ENCODE measurements at regions not wholly inside any gene's neighbourhood (a gene's known extent, or its start where the extent isn't known, plus 50 kb on each side); places are given as distances from the start of the nearest gene placed in this dataset.
A peak's percentile ranks its signal among the peaks of the same experiment; 100 is the strongest.

DNA sequence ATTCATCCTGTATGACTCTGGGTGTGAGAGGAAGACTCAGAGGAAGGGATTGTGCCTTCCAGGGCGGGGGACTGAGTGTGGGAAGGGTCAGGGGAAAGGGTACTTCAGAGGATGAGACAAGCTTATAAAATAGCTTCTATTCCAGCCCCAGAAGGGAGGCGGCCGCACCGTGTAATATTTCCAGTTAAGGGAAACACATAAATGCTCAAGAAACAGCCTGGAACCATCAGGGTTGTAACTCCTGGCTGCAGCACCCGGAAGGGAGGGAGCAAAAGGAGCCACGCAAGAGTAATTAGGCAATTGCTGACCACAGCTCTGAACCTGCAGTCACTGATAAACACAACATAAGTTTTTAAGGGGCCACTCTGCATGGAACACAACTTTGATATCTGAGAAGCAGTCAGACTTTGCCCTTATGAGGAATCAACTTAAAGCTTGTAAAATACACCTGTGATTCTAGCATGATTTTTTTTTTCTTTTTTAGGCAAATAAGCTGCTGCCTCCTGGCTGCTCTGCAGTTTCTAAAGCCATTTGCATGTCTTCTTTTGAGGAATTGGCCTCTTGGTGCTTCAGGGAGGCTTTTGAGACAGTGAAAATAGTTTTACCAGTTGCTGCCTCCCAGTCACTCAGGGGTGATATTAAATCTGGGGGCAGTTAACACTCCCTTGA, 382.7 kb downstream of the ENC1 start:
- no peaks in the 10 kb centered on the region for H3K36me3 ChIP-seq (ENCODE audit: insufficient read depth)
- peak overlapping the region; percentile 36 for H3K4me2 ChIP-seq
- peak; percentile 30 for DNase-seq (ENCODE audit: low spot score)
- no peaks in the 10 kb centered on the region for H4K20me1 ChIP-seq (replicated peaks; ENCODE audit: insufficient read depth)
- no peaks in the 10 kb centered on the region for H3K79me2 ChIP-seq (replicated peaks; ENCODE audit: insufficient read depth)
- peaks cover 25% of the 10 kb centered on the region for H3K4me1 ChIP-seq (ENCODE audit: insufficient read depth)
- H3K4me1 Mint-ChIP-seq, result peaks cover 41% of the 10 kb centered on the region
- H3K27ac Mint-ChIP-seq, result peak overlapping the region; percentile 90; the same call in 1 of the 2 replicates
- no peaks in the 10 kb centered on the region for H3K36me3 Mint-ChIP-seq (ENCODE audit: low read depth)
- peak overlapping the region; percentile 46 for H3K27ac ChIP-seq (ENCODE audit: low read depth)
- H3F3A ChIP-seq (replicated peaks; ENCODE audit: low read depth), result no peaks in the 10 kb centered on the region
- peak overlapping the region; percentile 87 for H2AFZ ChIP-seq
- no peak overlapping the region; the same call in 1 of the 2 replicates for H3K4me3 ChIP-seq
- TF ChIP-seq JUNB (IDR thresholded peaks at IDR 0.05; ENCODE audit: unreplicated experiment) (no peak), EZH2 (IDR thresholded peaks at IDR 0.05; ENCODE audit: low read depth, unreplicated experiment) (no peak), NANOG (IDR thresholded peaks at IDR 0.05; ENCODE audit: borderline replicate concordance) (no peak), POLR2AphosphoS5 (IDR thresholded peaks at IDR 0.05; ENCODE audit: low read depth) (no peak), EZH2phosphoT487 (IDR thresholded peaks at IDR 0.05; ENCODE audit: unreplicated experiment) (no peak), ZNF114 (CRISPR knock-in tag; IDR thresholded peaks at IDR 0.05) (no peak), ZNF331 (CRISPR knock-in tag; IDR thresholded peaks at IDR 0.05; ENCODE audit: low read depth) (no peak)
- TF ChIP-seq, protein P1, sequence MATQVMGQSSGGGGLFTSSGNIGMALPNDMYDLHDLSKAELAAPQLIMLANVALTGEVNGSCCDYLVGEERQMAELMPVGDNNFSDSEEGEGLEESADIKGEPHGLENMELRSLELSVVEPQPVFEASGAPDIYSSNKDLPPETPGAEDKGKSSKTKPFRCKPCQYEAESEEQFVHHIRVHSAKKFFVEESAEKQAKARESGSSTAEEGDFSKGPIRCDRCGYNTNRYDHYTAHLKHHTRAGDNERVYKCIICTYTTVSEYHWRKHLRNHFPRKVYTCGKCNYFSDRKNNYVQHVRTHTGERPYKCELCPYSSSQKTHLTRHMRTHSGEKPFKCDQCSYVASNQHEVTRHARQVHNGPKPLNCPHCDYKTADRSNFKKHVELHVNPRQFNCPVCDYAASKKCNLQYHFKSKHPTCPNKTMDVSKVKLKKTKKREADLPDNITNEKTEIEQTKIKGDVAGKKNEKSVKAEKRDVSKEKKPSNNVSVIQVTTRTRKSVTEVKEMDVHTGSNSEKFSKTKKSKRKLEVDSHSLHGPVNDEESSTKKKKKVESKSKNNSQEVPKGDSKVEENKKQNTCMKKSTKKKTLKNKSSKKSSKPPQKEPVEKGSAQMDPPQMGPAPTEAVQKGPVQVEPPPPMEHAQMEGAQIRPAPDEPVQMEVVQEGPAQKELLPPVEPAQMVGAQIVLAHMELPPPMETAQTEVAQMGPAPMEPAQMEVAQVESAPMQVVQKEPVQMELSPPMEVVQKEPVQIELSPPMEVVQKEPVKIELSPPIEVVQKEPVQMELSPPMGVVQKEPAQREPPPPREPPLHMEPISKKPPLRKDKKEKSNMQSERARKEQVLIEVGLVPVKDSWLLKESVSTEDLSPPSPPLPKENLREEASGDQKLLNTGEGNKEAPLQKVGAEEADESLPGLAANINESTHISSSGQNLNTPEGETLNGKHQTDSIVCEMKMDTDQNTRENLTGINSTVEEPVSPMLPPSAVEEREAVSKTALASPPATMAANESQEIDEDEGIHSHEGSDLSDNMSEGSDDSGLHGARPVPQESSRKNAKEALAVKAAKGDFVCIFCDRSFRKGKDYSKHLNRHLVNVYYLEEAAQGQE (IDR thresholded peaks at IDR 0.05; ENCODE audit: unreplicated experiment), result no peak
- TF ChIP-seq, protein P2, sequence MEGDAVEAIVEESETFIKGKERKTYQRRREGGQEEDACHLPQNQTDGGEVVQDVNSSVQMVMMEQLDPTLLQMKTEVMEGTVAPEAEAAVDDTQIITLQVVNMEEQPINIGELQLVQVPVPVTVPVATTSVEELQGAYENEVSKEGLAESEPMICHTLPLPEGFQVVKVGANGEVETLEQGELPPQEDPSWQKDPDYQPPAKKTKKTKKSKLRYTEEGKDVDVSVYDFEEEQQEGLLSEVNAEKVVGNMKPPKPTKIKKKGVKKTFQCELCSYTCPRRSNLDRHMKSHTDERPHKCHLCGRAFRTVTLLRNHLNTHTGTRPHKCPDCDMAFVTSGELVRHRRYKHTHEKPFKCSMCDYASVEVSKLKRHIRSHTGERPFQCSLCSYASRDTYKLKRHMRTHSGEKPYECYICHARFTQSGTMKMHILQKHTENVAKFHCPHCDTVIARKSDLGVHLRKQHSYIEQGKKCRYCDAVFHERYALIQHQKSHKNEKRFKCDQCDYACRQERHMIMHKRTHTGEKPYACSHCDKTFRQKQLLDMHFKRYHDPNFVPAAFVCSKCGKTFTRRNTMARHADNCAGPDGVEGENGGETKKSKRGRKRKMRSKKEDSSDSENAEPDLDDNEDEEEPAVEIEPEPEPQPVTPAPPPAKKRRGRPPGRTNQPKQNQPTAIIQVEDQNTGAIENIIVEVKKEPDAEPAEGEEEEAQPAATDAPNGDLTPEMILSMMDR (conservative IDR thresholded peaks at IDR 0.05; ENCODE audit: low read depth in 2 of 2), result no peak
- TF ChIP-seq, protein P3, sequence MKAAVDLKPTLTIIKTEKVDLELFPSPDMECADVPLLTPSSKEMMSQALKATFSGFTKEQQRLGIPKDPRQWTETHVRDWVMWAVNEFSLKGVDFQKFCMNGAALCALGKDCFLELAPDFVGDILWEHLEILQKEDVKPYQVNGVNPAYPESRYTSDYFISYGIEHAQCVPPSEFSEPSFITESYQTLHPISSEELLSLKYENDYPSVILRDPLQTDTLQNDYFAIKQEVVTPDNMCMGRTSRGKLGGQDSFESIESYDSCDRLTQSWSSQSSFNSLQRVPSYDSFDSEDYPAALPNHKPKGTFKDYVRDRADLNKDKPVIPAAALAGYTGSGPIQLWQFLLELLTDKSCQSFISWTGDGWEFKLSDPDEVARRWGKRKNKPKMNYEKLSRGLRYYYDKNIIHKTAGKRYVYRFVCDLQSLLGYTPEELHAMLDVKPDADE (IDR thresholded peaks at IDR 0.05), result no peak
- H3K27me3 Mint-ChIP-seq (ENCODE audit: insufficient read depth, low read depth, poor library complexity), result peaks cover 3% of the 10 kb centered on the region
- H3K27me3 ChIP-seq (ENCODE audit: insufficient read depth), result no peaks in the 10 kb centered on the region
- H3K4me3 Mint-ChIP-seq, result peak overlapping the region; percentile 23; the same call in 2 of the 3 replicates
- no peaks in the 10 kb centered on the region for H3K9me2 ChIP-seq (ENCODE audit: insufficient read depth)
- H3K9me3 Mint-ChIP-seq, result no peaks in the 10 kb centered on the region
- ATAC-seq, result peak; percentile 67

All from GM23338 (cell line).